ENCODE measurements at regions not wholly inside any gene's neighbourhood (a gene's known extent, or its start where the extent isn't known, plus 50 kb on each side); places are given as distances from the start of the nearest gene placed in this dataset.

- TF ChIP-seq TEAD1 (CRISPR knock-in tag; IDR thresholded peaks at IDR 0.05) (no peak), CDX4 (CRISPR knock-in tag; IDR thresholded peaks at IDR 0.05; ENCODE audit: borderline replicate concordance) (no peak), SP1 (CRISPR knock-in tag; conservative IDR thresholded peaks at IDR 0.05) (no peak), ZBTB43 (CRISPR knock-in tag; IDR thresholded peaks at IDR 0.05) (no peak), GRHL2 (CRISPR knock-in tag; IDR thresholded peaks at IDR 0.05; ENCODE audit: insufficient replicate concordance, severe bottlenecking) (no peak), CREM (CRISPR knock-in tag; IDR thresholded peaks at IDR 0.05) (no peak), ZNF671 (CRISPR knock-in tag; IDR thresholded peaks at IDR 0.05) (no peak), ARID4B (CRISPR knock-in tag; IDR thresholded peaks at IDR 0.05; ENCODE audit: borderline replicate concordance) (no peak), USF1 (CRISPR knock-in tag; IDR thresholded peaks at IDR 0.05) (no peak)
Observed at GRCh38 chr14:85391892-85392291, 138.1 kb upstream of the FLRT2 start (continued).

GRCh38 chr14:85399186-85399585 lies 130.8 kb upstream of the FLRT2 start:
- no peak for ATAC-seq
- CTCF ChIA-PET = interaction anchor here (1.2 kb wide), 1 partner anchor 130 kb away, joined by 3 read pairs; no protein-coding TSS in a partner anchor
- Mint-ChIP-seq H3K9me3 (no peaks in the 10 kb centered on the region), H3K27ac (no peak overlapping the region), H3K36me3 (no peaks in the 10 kb centered on the region), H3K4me1 (peaks cover 5% of the 10 kb centered on the region), H3K4me3 (no peak overlapping the region), H3K27me3 (ENCODE audit: low read depth) (no peaks in the 10 kb centered on the region)
- POLR2A ChIA-PET = no interaction called here
- TF ChIP-seq SMAD3 (CRISPR knock-in tag; IDR thresholded peaks at IDR 0.05; ENCODE audit: borderline replicate concordance) (no peak), ZMAT4 (CRISPR knock-in tag; IDR thresholded peaks at IDR 0.05) (no peak), ZNF416 (CRISPR knock-in tag; IDR thresholded peaks at IDR 0.05) (no peak), AR (CRISPR knock-in tag; IDR thresholded peaks at IDR 0.05) (no peak), MYBL2 (CRISPR knock-in tag; IDR thresholded peaks at IDR 0.05) (no peak), FOXP1 (CRISPR knock-in tag; IDR thresholded peaks at IDR 0.05; ENCODE audit: borderline replicate concordance) (no peak), ZNF121 (CRISPR knock-in tag; IDR thresholded peaks at IDR 0.05) (no peak)
- no peak for DNase-seq (ENCODE audit: low spot score)

Measured in WTC11 (cell line).